ENCODE measurements at regions not wholly inside any gene's neighbourhood (a gene's known extent, or its start where the extent isn't known, plus 50 kb on each side); places are given as distances from the start of the nearest gene placed in this dataset.

- no peak for TF ChIP-seq CTCF (IDR thresholded peaks at IDR 0.05; ENCODE audit: borderline replicate concordance, extremely low read depth, low read length, poor library complexity, severe bottlenecking)
- no peak for TF ChIP-seq EZH2 (IDR thresholded peaks at IDR 0.05; ENCODE audit: borderline replicate concordance, low read depth, low read length, severe bottlenecking)
Observed at GRCh38 chr2:37843556-37843955, 81.5 kb upstream of the RMDN2 start.

Measured in DND-41 (cell line).